ENCODE measurements at regions not wholly inside any gene's neighbourhood (a gene's known extent, or its start where the extent isn't known, plus 50 kb on each side); places are given as distances from the start of the nearest gene placed in this dataset.

DNA sequence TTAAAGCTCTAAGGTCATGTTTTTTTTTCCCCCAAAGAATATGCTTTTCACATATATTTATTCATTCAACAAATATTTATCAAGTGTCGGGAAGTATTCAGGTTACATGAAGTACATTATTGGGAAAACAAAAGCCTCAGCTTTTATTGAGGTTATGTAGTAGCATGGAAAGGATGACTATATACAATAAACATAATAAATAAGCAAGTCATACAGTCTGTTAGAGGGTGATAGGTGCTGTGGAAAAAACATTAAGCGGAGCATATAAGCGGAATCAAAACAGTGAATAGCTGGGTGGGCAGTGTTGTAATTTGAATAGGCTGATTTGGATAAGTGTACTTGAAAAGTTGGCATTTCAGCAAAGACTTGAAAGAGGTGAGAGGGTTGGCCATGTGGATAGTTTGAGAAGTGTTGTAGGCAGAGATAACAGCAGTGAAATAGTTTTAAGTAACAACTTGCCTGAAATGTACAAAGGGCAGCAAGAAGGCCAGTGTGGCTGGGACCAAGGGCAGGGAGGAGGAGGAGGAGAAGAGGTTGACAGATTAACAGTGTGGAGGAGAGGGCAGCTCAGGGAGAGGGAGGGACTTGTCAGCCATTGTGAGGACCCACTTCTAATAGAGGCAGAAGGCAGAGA is 558.7 kb downstream of the SPRY1 start:
- TF ChIP-seq, protein P1, sequence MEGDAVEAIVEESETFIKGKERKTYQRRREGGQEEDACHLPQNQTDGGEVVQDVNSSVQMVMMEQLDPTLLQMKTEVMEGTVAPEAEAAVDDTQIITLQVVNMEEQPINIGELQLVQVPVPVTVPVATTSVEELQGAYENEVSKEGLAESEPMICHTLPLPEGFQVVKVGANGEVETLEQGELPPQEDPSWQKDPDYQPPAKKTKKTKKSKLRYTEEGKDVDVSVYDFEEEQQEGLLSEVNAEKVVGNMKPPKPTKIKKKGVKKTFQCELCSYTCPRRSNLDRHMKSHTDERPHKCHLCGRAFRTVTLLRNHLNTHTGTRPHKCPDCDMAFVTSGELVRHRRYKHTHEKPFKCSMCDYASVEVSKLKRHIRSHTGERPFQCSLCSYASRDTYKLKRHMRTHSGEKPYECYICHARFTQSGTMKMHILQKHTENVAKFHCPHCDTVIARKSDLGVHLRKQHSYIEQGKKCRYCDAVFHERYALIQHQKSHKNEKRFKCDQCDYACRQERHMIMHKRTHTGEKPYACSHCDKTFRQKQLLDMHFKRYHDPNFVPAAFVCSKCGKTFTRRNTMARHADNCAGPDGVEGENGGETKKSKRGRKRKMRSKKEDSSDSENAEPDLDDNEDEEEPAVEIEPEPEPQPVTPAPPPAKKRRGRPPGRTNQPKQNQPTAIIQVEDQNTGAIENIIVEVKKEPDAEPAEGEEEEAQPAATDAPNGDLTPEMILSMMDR (conservative IDR thresholded peaks at IDR 0.05), result no peak
- TF ChIP-seq ZFX (IDR thresholded peaks at IDR 0.05), result no peak
